ENCODE measurements at regions not wholly inside any gene's neighbourhood (a gene's known extent, or its start where the extent isn't known, plus 50 kb on each side); places are given as distances from the start of the nearest gene placed in this dataset.

- TF ChIP-seq EZH2 (IDR thresholded peaks at IDR 0.05; ENCODE audit: low read length) (no peak), CTCF (optimal IDR thresholded peaks at IDR 0.05 in 1 of 3, IDR thresholded peaks at IDR 0.05 in 1 of 3, conservative IDR thresholded peaks at IDR 0.05 in 1 of 3; ENCODE audit: extremely low read depth in 1 of 3, insufficient read depth in 2 of 3, low read length in 3 of 3) (no peak)
Observed at GRCh38 chr20:57943291-57943690, 233.5 kb upstream of the PMEPA1 start.
